ENCODE measurements at regions not wholly inside any gene's neighbourhood (a gene's known extent, or its start where the extent isn't known, plus 50 kb on each side); places are given as distances from the start of the nearest gene placed in this dataset.

GRCh38 chr3:1578124-1578806 is 485.4 kb downstream of the CNTN6 start:
- Histone ChIP-seq H3K27me3 (replicated peaks; ENCODE audit: insufficient read depth, low read length) (no peaks in the 10 kb centered on the region), H3K36me3 (replicated peaks; ENCODE audit: insufficient read depth, low read length) (no peaks in the 10 kb centered on the region), H3K9me3 (replicated peaks; ENCODE audit: insufficient read depth, low read length) (no peaks in the 10 kb centered on the region), H3K4me1 (ENCODE audit: low read length) (no peaks in the 10 kb centered on the region), H2AFZ (ENCODE audit: low read length) (no peak overlapping the region), H3K9me2 (replicated peaks; ENCODE audit: insufficient read depth, low read length) (no peaks in the 10 kb centered on the region), H4K20me1 (ENCODE audit: insufficient read depth, low read length) (no peaks in the 10 kb centered on the region), H3K27ac (ENCODE audit: low read length) (no peak overlapping the region), H3K4me3 (ENCODE audit: low read length) (no peak overlapping the region), H3K9ac (ENCODE audit: low read length) (no peak overlapping the region), H3K4me2 (ENCODE audit: low read depth, low read length) (no peak overlapping the region), H3K79me2 (ENCODE audit: low read length) (no peaks in the 10 kb centered on the region), H3F3A (ENCODE audit: insufficient read depth, low read length) (no peaks in the 10 kb centered on the region)
- no peak for TF ChIP-seq CTCF (IDR thresholded peaks at IDR 0.05; ENCODE audit: low read length)
- TF ChIP-seq EZH2 (optimal IDR thresholded peaks at IDR 0.05; ENCODE audit: low read depth, low read length), result no peak
- no peak for TF ChIP-seq EZH2phosphoT487 (IDR thresholded peaks at IDR 0.05; ENCODE audit: low read length)
- no peak for DNase-seq

GRCh38 chr3:1583044-1583443 is 490.2 kb downstream of the CNTN6 start:
- H3K4me3 ChIP-seq (ENCODE audit: low read length), result no peak overlapping the region
- no peaks in the 10 kb centered on the region for H3K27me3 ChIP-seq (replicated peaks; ENCODE audit: insufficient read depth, low read length)
- no peaks in the 10 kb centered on the region for H3K4me1 ChIP-seq (ENCODE audit: low read length)
- H2AFZ ChIP-seq (ENCODE audit: low read length), result no peak overlapping the region
- H4K20me1 ChIP-seq (ENCODE audit: insufficient read depth, low read length), result no peaks in the 10 kb centered on the region
- no peak for DNase-seq
- no peak overlapping the region for H3K4me2 ChIP-seq (ENCODE audit: low read depth, low read length)
- no peaks in the 10 kb centered on the region for H3K9me3 ChIP-seq (replicated peaks; ENCODE audit: insufficient read depth, low read length)
- TF ChIP-seq EZH2 (optimal IDR thresholded peaks at IDR 0.05; ENCODE audit: low read depth, low read length) (no peak), CTCF (IDR thresholded peaks at IDR 0.05; ENCODE audit: low read length) (no peak), EZH2phosphoT487 (IDR thresholded peaks at IDR 0.05; ENCODE audit: low read length) (no peak)
- H3K27ac ChIP-seq (ENCODE audit: low read length), result no peak overlapping the region
- no peaks in the 10 kb centered on the region for H3F3A ChIP-seq (ENCODE audit: insufficient read depth, low read length)
- H3K79me2 ChIP-seq (ENCODE audit: low read length), result no peaks in the 10 kb centered on the region
- H3K9me2 ChIP-seq (replicated peaks; ENCODE audit: insufficient read depth, low read length), result no peaks in the 10 kb centered on the region
- H3K36me3 ChIP-seq (replicated peaks; ENCODE audit: insufficient read depth, low read length), result no peaks in the 10 kb centered on the region
- H3K9ac ChIP-seq (ENCODE audit: low read length), result no peak overlapping the region

GRCh38 chr3:1587426-1587825 is 494.6 kb downstream of the CNTN6 start:
- Histone ChIP-seq H3K27ac (ENCODE audit: low read length) (no peak overlapping the region), H3K9ac (ENCODE audit: low read length) (no peak overlapping the region), H3K4me3 (ENCODE audit: low read length) (no peak overlapping the region), H3K27me3 (replicated peaks; ENCODE audit: insufficient read depth, low read length) (no peaks in the 10 kb centered on the region), H2AFZ (ENCODE audit: low read length) (no peak overlapping the region), H3F3A (ENCODE audit: insufficient read depth, low read length) (no peaks in the 10 kb centered on the region), H3K9me3 (replicated peaks; ENCODE audit: insufficient read depth, low read length) (no peaks in the 10 kb centered on the region), H3K4me2 (ENCODE audit: low read depth, low read length) (no peak overlapping the region), H3K4me1 (ENCODE audit: low read length) (no peaks in the 10 kb centered on the region), H3K9me2 (replicated peaks; ENCODE audit: insufficient read depth, low read length) (no peaks in the 10 kb centered on the region), H4K20me1 (ENCODE audit: insufficient read depth, low read length) (no peaks in the 10 kb centered on the region), H3K79me2 (ENCODE audit: low read length) (no peaks in the 10 kb centered on the region), H3K36me3 (replicated peaks; ENCODE audit: insufficient read depth, low read length) (no peaks in the 10 kb centered on the region)
- no peak for TF ChIP-seq EZH2phosphoT487 (IDR thresholded peaks at IDR 0.05; ENCODE audit: low read length)
- no peak for DNase-seq

GRCh38 chr3:1591327-1592028 is 498.7 kb downstream of the CNTN6 start:
- Histone ChIP-seq H3K27me3 (replicated peaks; ENCODE audit: insufficient read depth, low read length) (no peaks in the 10 kb centered on the region), H3K9me3 (replicated peaks; ENCODE audit: insufficient read depth, low read length) (no peaks in the 10 kb centered on the region), H3K4me3 (ENCODE audit: low read length) (no peak overlapping the region), H3K27ac (ENCODE audit: low read length) (no peak overlapping the region), H3F3A (ENCODE audit: insufficient read depth, low read length) (no peaks in the 10 kb centered on the region), H2AFZ (ENCODE audit: low read length) (no peak overlapping the region), H4K20me1 (ENCODE audit: insufficient read depth, low read length) (no peaks in the 10 kb centered on the region), H3K36me3 (replicated peaks; ENCODE audit: insufficient read depth, low read length) (no peaks in the 10 kb centered on the region), H3K9me2 (replicated peaks; ENCODE audit: insufficient read depth, low read length) (no peaks in the 10 kb centered on the region), H3K79me2 (ENCODE audit: low read length) (no peaks in the 10 kb centered on the region), H3K4me1 (ENCODE audit: low read length) (no peaks in the 10 kb centered on the region), H3K4me2 (ENCODE audit: low read depth, low read length) (no peak overlapping the region), H3K9ac (ENCODE audit: low read length) (no peak overlapping the region)
- no peak for DNase-seq
- no peak for TF ChIP-seq CTCF (IDR thresholded peaks at IDR 0.05; ENCODE audit: low read length)
- no peak for TF ChIP-seq EZH2 (optimal IDR thresholded peaks at IDR 0.05; ENCODE audit: low read depth, low read length)
- TF ChIP-seq EZH2phosphoT487 (IDR thresholded peaks at IDR 0.05; ENCODE audit: low read length), result no peak
